ENCODE measurements at regions not wholly inside any gene's neighbourhood (a gene's known extent, or its start where the extent isn't known, plus 50 kb on each side); places are given as distances from the start of the nearest gene placed in this dataset.

DNA sequence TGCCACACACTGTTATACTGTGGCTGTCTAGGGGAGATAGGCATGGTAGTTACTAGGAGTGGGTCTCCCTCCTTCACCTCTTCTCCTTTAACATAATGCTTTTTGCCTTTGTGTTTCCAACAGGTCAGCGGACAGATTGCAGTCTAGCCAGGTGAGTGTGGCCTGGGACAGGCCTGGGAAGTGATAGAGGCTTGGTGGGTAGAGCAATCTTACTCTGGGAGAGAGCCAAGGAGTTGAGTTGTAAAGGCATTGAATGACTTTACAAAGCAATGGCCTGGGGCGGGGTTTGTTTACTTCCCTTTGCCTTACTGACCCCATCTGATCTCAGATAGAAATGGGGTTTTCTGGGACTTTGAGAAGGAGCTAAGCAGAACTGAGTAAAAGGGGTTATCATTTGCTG lies 51.0 kb upstream of the IKBKE start:
- Histone ChIP-seq H3K9me3 (ENCODE audit: control insufficient read depth in 4 of 4, low read length in 3 of 4) (no peaks in the 10 kb centered on the region), H3K27me3 (ENCODE audit: control insufficient read depth in 4 of 4, insufficient read depth in 4 of 4, low read length in 3 of 4) (no peaks in the 10 kb centered on the region), H3K36me3 (ENCODE audit: control insufficient read depth in 4 of 4, insufficient read depth in 3 of 4, low read depth in 1 of 4, low read length in 3 of 4) (peaks cover 1 to 25% (median 12%) of the 10 kb centered on the region in 4 donors), H3K4me1 (ENCODE audit: control insufficient read depth in 4 of 4, insufficient read depth in 4 of 4, low read length in 3 of 4) (no peaks in the 10 kb centered on the region), H3K4me3 (ENCODE audit: low read depth in 1 of 3, low read length in 3 of 3) (no peak overlapping the region), H3K9ac (ENCODE audit: low read depth in 1 of 2, low read length in 2 of 2) (no peak overlapping the region), H3K27ac (ENCODE audit: low read depth in 1 of 2, low read length in 2 of 2) (no peak overlapping the region)
- 82% methylated on average over 2 of the region's 2 CpGs for WGBS
- TF ChIP-seq MAX (IDR thresholded peaks at IDR 0.05) = no peak
- TF ChIP-seq GABPA (IDR thresholded peaks at IDR 0.05 in 1 of 2, conservative IDR thresholded peaks at IDR 0.05 in 1 of 2) = no peak
- TF ChIP-seq, protein P1, sequence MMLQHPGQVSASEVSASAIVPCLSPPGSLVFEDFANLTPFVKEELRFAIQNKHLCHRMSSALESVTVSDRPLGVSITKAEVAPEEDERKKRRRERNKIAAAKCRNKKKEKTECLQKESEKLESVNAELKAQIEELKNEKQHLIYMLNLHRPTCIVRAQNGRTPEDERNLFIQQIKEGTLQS (IDR thresholded peaks at IDR 0.05) = no peak
- TF ChIP-seq FOXA2 (IDR thresholded peaks at IDR 0.05) = no peak
- TF ChIP-seq JUND (IDR thresholded peaks at IDR 0.05) = no peak
- TF ChIP-seq ZBTB33 (IDR thresholded peaks at IDR 0.05) = no peak
- TF ChIP-seq SP1 (IDR thresholded peaks at IDR 0.05) = no peak
- TF ChIP-seq HNF4A (conservative IDR thresholded peaks at IDR 0.05) = no peak
- TF ChIP-seq, protein P2, sequence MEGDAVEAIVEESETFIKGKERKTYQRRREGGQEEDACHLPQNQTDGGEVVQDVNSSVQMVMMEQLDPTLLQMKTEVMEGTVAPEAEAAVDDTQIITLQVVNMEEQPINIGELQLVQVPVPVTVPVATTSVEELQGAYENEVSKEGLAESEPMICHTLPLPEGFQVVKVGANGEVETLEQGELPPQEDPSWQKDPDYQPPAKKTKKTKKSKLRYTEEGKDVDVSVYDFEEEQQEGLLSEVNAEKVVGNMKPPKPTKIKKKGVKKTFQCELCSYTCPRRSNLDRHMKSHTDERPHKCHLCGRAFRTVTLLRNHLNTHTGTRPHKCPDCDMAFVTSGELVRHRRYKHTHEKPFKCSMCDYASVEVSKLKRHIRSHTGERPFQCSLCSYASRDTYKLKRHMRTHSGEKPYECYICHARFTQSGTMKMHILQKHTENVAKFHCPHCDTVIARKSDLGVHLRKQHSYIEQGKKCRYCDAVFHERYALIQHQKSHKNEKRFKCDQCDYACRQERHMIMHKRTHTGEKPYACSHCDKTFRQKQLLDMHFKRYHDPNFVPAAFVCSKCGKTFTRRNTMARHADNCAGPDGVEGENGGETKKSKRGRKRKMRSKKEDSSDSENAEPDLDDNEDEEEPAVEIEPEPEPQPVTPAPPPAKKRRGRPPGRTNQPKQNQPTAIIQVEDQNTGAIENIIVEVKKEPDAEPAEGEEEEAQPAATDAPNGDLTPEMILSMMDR (IDR thresholded peaks at IDR 0.05; ENCODE audit: low read depth, low read length, missing input control) = no peak
- no peak for TF ChIP-seq YY1 (IDR thresholded peaks at IDR 0.05)
- no peak for TF ChIP-seq EGR1 (IDR thresholded peaks at IDR 0.05; ENCODE audit: low read depth in 2 of 2)
- TF ChIP-seq RAD21 (IDR thresholded peaks at IDR 0.05) = no peak
- TF ChIP-seq NR2F2 (IDR thresholded peaks at IDR 0.05) = no peak
- TF ChIP-seq FOXA1 (IDR thresholded peaks at IDR 0.05) = no peak
- no peak for TF ChIP-seq TAF1 (conservative IDR thresholded peaks at IDR 0.05)
- TF ChIP-seq RXRA (IDR thresholded peaks at IDR 0.05) = no peak
- TF ChIP-seq, protein P3, sequence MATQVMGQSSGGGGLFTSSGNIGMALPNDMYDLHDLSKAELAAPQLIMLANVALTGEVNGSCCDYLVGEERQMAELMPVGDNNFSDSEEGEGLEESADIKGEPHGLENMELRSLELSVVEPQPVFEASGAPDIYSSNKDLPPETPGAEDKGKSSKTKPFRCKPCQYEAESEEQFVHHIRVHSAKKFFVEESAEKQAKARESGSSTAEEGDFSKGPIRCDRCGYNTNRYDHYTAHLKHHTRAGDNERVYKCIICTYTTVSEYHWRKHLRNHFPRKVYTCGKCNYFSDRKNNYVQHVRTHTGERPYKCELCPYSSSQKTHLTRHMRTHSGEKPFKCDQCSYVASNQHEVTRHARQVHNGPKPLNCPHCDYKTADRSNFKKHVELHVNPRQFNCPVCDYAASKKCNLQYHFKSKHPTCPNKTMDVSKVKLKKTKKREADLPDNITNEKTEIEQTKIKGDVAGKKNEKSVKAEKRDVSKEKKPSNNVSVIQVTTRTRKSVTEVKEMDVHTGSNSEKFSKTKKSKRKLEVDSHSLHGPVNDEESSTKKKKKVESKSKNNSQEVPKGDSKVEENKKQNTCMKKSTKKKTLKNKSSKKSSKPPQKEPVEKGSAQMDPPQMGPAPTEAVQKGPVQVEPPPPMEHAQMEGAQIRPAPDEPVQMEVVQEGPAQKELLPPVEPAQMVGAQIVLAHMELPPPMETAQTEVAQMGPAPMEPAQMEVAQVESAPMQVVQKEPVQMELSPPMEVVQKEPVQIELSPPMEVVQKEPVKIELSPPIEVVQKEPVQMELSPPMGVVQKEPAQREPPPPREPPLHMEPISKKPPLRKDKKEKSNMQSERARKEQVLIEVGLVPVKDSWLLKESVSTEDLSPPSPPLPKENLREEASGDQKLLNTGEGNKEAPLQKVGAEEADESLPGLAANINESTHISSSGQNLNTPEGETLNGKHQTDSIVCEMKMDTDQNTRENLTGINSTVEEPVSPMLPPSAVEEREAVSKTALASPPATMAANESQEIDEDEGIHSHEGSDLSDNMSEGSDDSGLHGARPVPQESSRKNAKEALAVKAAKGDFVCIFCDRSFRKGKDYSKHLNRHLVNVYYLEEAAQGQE (IDR thresholded peaks at IDR 0.05) = no peak
- DNase-seq (ENCODE audit: low spot score) = no peak

DNA sequence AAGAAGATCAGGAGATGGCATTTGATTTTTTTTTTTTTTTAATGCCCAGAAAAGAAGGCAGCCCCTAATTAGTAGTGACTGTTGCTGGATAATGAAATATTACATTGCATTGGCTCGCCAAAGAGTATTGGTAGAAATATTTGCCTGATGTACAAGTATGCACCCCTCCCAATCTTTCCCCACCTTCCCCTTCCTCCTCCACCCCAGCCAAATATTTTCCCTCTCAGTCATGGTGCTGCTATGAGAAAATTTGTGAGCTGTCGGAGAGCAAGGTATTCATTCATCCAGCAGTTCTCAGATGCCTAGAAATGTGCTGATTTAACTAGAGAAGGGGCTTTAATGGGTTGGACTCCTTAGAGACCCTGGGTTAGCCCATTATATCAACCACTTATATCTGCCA lies 50.5 kb upstream of the IKBKE start:
- no peak overlapping the region for H3K9ac ChIP-seq (ENCODE audit: low read depth in 1 of 2, low read length in 2 of 2)
- H3K36me3 ChIP-seq (ENCODE audit: control insufficient read depth in 4 of 4, insufficient read depth in 3 of 4, low read depth in 1 of 4, low read length in 3 of 4) = peaks cover 1 to 25% (median 12%) of the 10 kb centered on the region in 4 donors
- TF ChIP-seq TAF1 (conservative IDR thresholded peaks at IDR 0.05) = no peak
- TF ChIP-seq, protein P2 (IDR thresholded peaks at IDR 0.05; ENCODE audit: low read depth, low read length, missing input control) = no peak
- no peak for TF ChIP-seq YY1 (IDR thresholded peaks at IDR 0.05)
- TF ChIP-seq HNF4G (IDR thresholded peaks at IDR 0.05) = no peak
- no peak for TF ChIP-seq EGR1 (IDR thresholded peaks at IDR 0.05; ENCODE audit: low read depth in 2 of 2)
- TF ChIP-seq, protein P3 (IDR thresholded peaks at IDR 0.05) = no peak
- TF ChIP-seq JUND (IDR thresholded peaks at IDR 0.05) = no peak
- no peak for TF ChIP-seq NR2F2 (IDR thresholded peaks at IDR 0.05)
- TF ChIP-seq FOXA1 (IDR thresholded peaks at IDR 0.05) = no peak
- TF ChIP-seq RAD21 (IDR thresholded peaks at IDR 0.05) = no peak
- TF ChIP-seq, protein P1 (IDR thresholded peaks at IDR 0.05) = no peak

More for the DNA sequence above, 50.5 kb upstream of the IKBKE start:
- 93% methylated on average over 2 of the region's 2 CpGs for WGBS
- no peak for DNase-seq (ENCODE audit: low spot score)
- Histone ChIP-seq H3K27ac (ENCODE audit: low read depth in 1 of 2, low read length in 2 of 2) (no peak overlapping the region), H3K9me3 (ENCODE audit: control insufficient read depth in 4 of 4, low read length in 3 of 4) (no peaks in the 10 kb centered on the region), H3K4me1 (ENCODE audit: control insufficient read depth in 4 of 4, insufficient read depth in 4 of 4, low read length in 3 of 4) (no peaks in the 10 kb centered on the region), H3K27me3 (ENCODE audit: control insufficient read depth in 4 of 4, insufficient read depth in 4 of 4, low read length in 3 of 4) (no peaks in the 10 kb centered on the region), H3K4me3 (ENCODE audit: low read depth in 1 of 3, low read length in 3 of 3) (no peak overlapping the region)

All from liver (tissue), 8 donors.